AG09309 (cell line): ENCODE measurements at regions not wholly inside any gene's neighbourhood (a gene's known extent, or its start where the extent isn't known, plus 50 kb on each side); places are given as distances from the start of the nearest gene placed in this dataset.

Experiments
- DNase-seq: peaks from one replicate; pipeline ENCODE4 v3.0.0-alpha.2; 2010; ENCODE audit warnings: low read depth
- H3K4me3 ChIP-seq: 2 replicates; pipeline ENCODE4 v1.5.1; 2011; ENCODE audit warnings: mild to moderate bottlenecking, low read depth, low read length, moderate library complexity; ENCODE audit not compliant: control insufficient read depth
- TF ChIP-seq, protein P1 (sequence below): IDR thresholded peaks from 2 replicates; pipeline ENCODE4 v1.5.1; 2011; ENCODE audit warnings: mild to moderate bottlenecking, low read depth, low read length, inconsistent platforms; ENCODE audit not compliant: insufficient read depth, control insufficient read depth; ENCODE audit errors: missing control alignments

DNA sequence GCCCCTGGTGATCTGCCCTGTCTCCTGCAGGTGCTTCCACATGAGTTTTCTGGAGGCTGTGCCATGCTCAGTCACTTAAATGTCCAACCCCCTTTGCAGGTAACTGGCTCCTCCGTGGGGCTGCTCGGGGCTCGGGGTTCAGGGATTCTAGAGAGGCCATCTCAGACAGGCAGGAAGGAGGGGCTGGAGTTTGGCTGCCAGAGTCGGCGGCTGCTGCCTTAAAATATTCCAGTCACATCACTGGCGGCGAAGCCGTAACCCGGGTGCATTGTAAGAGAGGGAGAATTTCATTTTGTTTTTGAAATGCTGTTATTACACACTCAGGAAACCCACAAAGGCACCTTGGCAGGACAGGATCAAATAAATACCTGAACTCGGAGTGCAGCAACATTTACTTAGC is 212.9 kb upstream of the PMEPA1 start:
- H3K4me3 ChIP-seq: no peak overlapping the region
- TF ChIP-seq, protein P1, sequence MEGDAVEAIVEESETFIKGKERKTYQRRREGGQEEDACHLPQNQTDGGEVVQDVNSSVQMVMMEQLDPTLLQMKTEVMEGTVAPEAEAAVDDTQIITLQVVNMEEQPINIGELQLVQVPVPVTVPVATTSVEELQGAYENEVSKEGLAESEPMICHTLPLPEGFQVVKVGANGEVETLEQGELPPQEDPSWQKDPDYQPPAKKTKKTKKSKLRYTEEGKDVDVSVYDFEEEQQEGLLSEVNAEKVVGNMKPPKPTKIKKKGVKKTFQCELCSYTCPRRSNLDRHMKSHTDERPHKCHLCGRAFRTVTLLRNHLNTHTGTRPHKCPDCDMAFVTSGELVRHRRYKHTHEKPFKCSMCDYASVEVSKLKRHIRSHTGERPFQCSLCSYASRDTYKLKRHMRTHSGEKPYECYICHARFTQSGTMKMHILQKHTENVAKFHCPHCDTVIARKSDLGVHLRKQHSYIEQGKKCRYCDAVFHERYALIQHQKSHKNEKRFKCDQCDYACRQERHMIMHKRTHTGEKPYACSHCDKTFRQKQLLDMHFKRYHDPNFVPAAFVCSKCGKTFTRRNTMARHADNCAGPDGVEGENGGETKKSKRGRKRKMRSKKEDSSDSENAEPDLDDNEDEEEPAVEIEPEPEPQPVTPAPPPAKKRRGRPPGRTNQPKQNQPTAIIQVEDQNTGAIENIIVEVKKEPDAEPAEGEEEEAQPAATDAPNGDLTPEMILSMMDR: no peak
- DNase-seq: no peak

DNA sequence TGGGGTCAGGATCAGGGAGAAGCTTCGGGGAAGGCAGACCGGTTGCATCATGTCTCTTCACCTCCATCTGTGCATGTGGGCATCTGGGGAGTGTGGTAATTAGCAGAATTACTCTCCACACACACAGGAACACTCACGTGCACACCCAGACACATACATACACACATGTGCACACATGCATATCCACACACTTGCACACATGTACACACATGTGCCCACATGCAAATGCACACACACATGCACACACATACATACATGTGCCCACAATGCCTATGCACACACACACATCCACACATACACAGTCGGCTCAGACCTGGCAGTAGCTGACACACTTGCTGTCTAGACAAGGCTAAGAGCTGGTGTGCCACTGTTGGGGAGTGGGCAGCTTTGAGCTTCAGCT is 212.3 kb upstream of the PMEPA1 start:
- TF ChIP-seq, protein P1: no peak
- no peak overlapping the region for H3K4me3 ChIP-seq
- DNase-seq: no peak

- H3K4me3 ChIP-seq: no peak overlapping the region
- TF ChIP-seq, protein P1: no peak
- no peak for DNase-seq
Measured at GRCh38 chr20:57921676-57922075, 211.9 kb upstream of the PMEPA1 start.

DNA sequence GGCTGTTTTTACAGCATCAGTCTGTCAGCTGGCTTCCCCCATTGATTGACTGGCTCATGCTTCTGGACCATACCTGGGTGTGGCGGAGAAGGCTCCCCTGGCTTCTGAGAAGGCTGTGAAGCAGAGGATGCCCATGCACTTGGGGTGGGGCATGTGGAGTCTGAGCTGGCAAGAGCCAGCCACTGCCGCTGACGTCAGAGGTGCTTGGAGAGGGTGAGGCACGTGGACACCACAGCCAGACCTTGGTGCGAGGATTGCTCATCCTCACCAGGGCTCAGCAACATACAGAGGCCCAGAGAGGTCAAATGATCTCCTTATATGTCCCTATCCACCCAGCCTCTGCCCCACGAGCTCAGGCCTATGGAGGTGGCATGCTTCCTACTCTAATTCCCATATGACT is 211.2 kb upstream of the PMEPA1 start:
- TF ChIP-seq, protein P1: no peak
- H3K4me3 ChIP-seq: no peak overlapping the region
- no peak for DNase-seq

GRCh38 chr20:57919049-57919448 is 209.2 kb upstream of the PMEPA1 start:
- H3K4me3 ChIP-seq: no peak overlapping the region
- DNase-seq: no peak
- TF ChIP-seq, protein P1: no peak

GRCh38 chr20:57918551-57918950 is 208.7 kb upstream of the PMEPA1 start:
- DNase-seq: no peak
- TF ChIP-seq, protein P1: no peak
- H3K4me3 ChIP-seq: no peak overlapping the region

DNA sequence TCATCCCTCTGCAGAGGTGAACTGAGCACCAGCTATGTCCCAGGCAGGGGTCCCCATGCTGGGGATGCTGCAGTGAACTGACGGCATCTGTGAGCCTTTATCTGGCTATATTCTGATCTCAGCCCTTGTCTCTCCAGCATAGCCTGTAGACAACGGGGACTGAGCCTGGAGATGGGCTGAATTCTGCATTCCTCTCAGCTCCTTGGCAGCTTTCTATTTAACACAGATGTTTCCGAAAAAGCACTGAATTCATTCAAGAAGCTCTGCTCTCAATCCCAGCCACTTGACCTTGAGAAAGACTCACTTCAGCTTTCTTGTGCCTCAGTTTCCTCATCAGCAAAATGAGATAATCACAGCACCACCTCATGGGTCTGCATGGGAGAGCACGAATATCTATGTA is 204.4 kb upstream of the PMEPA1 start:
- TF ChIP-seq, protein P1: no peak
- DNase-seq: no peak
- H3K4me3 ChIP-seq: no peak overlapping the region
